SKM-1 treated with dmso at 0.1 percent for 144 hours (cell line): ENCODE measurements at regions not wholly inside any gene's neighbourhood (a gene's known extent, or its start where the extent isn't known, plus 50 kb on each side); places are given as distances from the start of the nearest gene placed in this dataset.
"Not testable (repeated sequence)": the region's sequence is repeated elsewhere in the genome, so short reads cannot be mapped to it uniquely, and the experiment has no call there.

ENCODE experiments used
- DNase-seq: peaks from one replicate; lab custom pipeline; 2025; ENCODE audit not compliant: unreplicated experiment; lab: John Stamatoyannopoulos, UW

DNA sequence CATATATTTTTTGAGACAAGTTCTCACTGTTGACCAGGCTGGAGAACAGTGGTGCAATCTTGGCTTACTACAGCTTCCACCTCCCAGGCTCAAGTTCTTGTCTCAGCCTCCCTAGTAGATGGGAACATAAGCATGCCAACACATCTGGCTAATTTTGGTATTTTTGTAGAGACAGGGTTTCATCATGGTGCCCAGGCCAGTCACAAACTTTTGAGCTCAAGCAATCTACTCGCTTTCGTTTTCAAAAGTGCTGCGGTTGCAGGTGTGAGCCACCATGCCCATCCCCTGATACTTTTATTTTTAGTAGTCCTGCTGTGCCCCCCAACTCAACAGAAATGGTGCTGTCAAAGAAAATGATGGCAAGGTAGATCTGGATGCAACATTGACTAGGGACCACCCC, 1127.3 kb downstream of the SUCLG1 start:
- no peak for DNase-seq

GRCh38 chr2:83323038-83323437, 1136.0 kb downstream of the SUCLG1 start:
- DNase-seq = no peak

DNA sequence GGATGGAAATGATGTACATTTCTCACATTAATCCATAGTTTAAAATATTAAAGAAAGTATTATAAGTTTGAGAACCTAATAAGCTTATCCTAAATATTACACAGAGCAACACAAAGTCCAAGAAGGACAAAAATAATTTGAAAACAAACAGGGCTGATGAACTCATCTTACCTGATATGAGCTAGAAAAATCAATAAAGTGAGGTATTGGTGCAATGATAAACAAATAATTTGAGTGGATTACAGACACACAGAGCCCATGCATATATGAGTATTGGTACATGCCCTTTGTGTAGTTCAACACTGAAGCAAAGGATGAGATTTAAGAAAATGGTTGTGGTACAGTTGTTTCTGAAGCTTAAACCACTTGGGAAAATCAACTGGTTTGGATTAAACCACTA, 1139.0 kb downstream of the SUCLG1 start:
- no peak for DNase-seq

GRCh38 chr2:83305758-83306378, 1153.2 kb downstream of the SUCLG1 start:
- DNase-seq = no peak

DNA sequence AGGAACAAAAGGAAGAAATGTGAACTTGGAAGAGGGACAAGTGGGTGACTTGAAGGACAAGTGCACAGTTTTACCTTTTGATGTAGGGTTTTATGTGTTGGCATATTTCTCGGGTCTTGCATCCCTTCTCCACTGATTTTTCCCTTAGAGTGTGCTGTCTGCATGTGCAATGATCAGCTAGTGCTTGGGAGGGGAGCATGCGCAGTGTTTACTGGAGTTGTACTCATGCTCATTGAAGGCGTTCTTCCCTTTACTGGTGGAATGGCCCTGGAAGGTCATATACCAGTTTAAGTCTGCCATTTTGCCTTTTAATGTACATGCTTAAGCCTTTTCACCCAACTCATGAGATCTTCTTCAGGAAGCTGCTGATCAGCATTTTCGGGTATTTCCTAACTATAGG, 1168.0 kb downstream of the SUCLG1 start:
- no peak for DNase-seq

DNA sequence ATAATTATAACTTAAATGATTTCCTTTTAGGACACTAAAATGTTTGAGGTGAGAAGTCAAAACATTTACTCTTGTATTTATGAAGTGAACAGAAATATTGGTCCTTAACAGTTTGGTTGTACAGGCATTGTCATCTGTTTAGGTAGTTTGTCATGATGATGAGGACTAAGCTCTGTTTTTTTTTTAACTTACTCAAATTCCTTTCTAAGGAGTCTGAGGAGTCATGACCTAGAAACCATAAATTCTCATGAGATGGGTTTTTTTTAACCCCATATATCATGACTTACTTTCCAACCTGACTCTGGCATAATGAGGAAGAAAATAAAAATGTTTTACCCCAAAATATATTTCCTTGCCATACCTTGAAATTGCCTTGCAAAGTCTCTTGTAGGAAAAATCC, 1176.2 kb downstream of the SUCLG1 start:
- no peak for DNase-seq

- no peak for DNase-seq
Observed at GRCh38 chr2:83282043-83282795, 1176.9 kb downstream of the SUCLG1 start.

DNA sequence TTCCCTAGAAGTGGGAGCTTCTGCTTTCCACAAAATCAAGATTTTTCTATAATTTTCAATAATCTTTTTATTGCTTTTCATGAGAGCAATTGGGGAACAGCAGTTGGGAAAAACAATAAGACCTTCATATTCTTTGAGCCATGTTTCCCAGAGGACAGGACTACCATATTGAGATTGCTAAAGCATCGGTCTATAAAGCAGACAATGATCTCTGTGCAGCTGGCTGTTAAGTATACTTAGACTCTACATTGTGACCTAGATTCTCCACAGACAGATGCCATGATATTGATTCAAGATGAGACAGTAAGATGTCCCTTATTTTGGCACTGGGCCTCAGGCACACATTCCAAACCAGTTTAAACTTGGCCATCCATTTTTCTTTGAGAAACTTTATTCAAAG, 1178.7 kb downstream of the SUCLG1 start:
- no peak for DNase-seq

DNA sequence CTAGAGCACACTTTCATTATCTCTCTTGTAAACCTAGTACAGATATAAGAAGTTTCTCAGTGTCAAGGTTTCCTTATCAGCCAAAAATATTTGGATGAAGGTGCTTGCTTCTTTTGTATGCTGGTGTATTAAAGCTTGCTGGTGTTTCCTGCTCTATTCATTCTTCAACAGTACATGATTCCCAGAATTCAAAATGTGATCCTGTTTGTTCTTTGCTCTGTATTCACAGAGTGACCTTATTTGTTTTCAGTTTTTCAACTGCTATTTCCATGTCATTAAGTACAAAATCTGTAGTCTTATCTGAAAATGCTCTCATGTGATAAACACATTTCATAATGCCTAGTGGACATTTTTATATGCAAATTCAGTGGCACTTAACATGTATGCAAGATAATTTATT, 1185.8 kb downstream of the SUCLG1 start:
- DNase-seq = no peak

DNA sequence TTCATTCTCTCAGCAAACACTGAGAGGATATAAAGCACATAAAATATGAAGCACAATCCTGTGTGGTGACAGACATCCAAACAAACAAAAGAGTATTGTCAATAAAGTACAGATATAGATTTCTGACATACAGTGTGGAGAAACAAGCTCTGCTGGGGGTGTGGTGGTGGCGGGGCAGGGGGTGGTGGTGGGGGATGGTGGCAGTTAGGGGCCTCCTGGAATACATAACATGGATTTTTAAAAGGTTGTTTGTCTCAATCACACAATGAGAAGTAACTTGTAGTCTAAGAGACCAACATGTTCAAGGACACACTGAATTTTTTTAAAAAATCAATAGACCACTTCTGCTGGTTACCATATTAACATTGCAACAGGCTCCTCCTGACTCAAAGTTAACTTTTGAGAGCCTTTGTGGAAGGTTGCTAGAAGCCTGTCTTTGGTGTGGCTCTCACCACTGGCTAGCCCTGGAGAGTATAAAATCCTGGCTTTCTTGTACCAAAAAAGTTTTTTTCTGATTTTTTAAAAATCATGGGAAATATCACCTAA, 1197.4 kb downstream of the SUCLG1 start:
- DNase-seq = no peak

GRCh38 chr2:83253848-83254247, 1205.2 kb downstream of the SUCLG1 start:
- no peak for DNase-seq

GRCh38 chr2:83251321-83251872, 1207.7 kb downstream of the SUCLG1 start:
- no peak for DNase-seq

DNA sequence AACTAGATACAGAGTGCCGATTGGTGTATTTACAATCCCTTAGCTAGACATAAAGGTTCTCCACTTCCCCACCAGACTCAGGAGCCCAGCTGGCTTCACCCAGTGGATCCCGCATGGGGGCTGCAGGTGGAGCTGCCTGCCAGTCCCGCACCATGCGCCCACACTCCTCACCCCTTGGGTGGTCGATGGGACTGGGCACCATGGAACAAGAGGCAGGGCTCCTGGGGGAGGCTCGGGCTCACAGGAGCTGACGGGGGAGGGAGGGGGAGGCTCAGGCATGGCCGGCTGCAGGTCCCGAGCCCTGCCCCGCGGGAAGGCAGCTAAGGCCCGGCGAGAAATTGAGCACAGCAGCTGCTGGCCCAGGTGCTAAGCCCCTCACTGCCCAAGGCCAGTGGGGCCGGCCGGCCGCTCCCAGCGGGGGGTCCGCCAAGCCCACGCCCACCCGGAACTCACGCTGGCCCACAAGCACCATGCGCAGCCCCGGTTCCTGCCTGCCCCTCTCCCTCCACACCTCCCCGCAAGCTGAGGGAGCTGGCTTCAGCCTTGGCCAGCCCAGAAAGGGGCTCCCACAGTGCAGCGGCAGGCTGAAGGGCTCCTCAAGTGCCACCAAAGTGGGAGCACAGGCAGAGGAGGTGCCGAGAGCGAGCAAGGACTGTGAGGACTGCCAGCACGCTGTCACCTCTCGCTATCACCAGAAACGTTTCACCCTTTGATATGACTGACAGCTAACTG, 1213.1 kb downstream of the SUCLG1 start:
- DNase-seq = not testable (repeated sequence)

DNA sequence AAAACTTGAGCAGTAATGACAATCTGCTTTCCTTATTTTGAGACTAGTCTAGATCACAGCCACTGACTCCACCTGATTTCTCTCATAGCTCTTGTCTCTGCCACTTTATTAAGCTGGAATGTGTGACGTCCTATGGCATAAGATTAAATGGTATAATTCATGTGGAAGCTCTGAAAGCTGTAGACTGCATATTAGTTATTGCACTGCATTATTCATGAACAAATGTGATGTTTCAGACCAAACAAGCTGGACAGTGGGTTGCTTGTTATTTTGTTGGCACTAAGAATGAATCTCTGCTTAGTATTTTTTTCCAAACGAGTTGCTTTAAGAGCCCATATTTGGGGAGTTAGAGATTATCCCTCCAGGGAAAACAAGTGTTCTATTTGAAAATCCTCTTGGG, 1218.5 kb downstream of the SUCLG1 start:
- DNase-seq = no peak

DNA sequence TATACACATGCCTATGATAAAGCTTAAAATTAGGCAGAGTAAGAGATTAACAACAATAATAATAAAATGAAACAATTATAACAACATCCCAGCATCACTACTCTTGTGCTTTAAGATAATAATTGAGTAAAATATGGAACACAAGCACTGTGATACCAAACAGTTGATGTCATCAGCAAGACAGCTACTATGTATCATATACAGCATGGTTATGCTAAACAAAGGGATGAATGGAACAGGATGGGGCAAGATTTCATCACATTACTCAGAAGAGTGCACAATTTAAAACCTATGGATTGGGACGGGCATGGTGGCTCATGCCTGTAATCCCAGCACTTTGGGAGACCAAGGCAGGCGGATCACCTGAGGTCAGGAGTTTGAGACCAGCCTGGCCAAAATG, 1221.0 kb downstream of the SUCLG1 start:
- no peak for DNase-seq

DNA sequence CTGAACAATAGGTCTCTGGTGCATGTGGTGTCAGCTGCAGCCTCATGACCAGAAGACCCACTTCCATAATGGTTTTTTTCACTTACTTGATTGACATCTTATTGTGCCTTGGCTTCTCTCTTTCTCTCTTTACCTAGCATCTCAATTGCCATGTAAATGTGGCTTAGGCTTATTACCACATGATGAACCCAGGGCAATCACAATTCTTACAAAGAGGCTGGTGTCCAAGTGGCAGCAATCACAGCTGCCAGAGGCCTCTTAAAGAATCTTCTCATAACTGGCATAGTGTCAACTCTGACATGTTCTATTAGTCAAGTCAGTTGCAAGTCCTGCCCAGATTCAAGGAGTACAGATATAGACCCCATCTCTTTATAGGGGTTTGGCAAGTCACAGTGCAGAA, 1224.8 kb downstream of the SUCLG1 start:
- DNase-seq = no peak

DNA sequence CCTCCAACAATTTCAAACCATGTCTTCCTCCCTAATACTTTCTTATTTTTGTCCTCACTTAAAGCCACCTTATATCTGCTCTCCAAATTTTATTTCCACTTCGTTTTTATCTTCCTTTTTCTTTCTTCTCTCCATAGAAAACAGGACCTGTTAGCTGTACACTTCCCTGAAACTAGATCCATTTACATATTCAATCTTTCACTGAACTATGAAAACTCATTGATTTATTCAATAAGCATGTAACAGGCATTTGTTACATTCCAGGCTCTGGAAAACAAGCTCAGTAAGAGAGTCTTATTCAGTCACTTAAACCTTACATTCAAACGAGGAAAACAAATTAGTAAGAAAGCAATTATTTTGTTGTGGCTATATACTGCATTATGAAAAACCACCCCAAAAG, 1225.3 kb downstream of the SUCLG1 start:
- DNase-seq = no peak

- DNase-seq = no peak
Observed at GRCh38 chr2:83233326-83233725, 1225.8 kb downstream of the SUCLG1 start.

- DNase-seq = no peak
Observed at GRCh38 chr2:83229443-83229842, 1229.6 kb downstream of the SUCLG1 start.

DNA sequence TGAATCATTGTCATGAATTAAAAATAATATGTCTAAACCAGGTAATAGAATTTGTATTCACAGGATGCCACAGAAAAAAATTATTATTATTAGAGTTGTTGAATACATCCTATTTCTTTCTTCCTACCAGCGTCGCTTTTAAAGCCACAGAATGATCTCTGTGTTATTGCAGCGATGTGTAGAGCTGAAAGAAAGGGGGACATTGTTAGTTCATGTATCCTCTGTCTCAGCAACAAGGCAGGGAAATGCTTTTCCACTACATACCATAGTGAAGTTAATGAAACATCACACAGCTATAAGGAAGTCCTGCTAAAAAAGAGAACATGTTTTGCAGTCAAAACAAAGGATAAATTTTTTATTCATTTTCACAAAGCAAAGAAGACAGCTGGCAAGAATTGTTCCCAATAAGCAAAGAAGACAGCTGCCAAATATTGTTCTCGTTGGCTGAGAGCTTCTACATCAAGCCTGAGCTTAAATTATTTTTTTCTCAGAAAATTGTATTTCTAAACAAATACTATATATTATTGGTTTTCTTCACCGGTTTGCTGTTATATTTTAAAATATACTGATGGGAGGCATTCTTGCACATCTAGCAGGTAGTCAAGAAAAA, 1234.4 kb downstream of the SUCLG1 start:
- DNase-seq = no peak

GRCh38 chr2:83221258-83221657, 1237.8 kb downstream of the SUCLG1 start:
- DNase-seq = no peak
